K562 (cell line): ENCODE measurements at regions not wholly inside any gene's neighbourhood (a gene's known extent, or its start where the extent isn't known, plus 50 kb on each side); places are given as distances from the start of the nearest gene placed in this dataset.

Experiments
- CTCF ChIP-seq, 3 experiments: IDR thresholded peaks in 2 of 3; conservative IDR thresholded peaks in 1 of 3; 2 replicates each; pipeline ENCODE4 v1.5.1; 2011 to 2012; ENCODE audit warnings: low read length in 3 of 3, mild to moderate bottlenecking in 3 of 3, control low read depth in 2 of 3, improper control_type of control experiment in 1 of 3, inconsistent platforms in 1 of 3, low read depth in 1 of 3, mixed read lengths in 1 of 3, moderate library complexity in 1 of 3; ENCODE audit not compliant: insufficient read depth in 2 of 3
- ETV6 ChIP-seq, 3 experiments: fragments of 150-350 bp in 1 of 3; sonication (generic) in 1 of 3; formaldehyde crosslinking in 1 of 3; IDR thresholded peaks; 2 replicates each; pipeline versions ENCODE4 v1.6.1 to v1.8.0; 2014 to 2022; ENCODE audit warnings: borderline replicate concordance in 2 of 3, low read depth in 2 of 3, antibody characterized with exemption in 1 of 3, low read length in 1 of 3, mild to moderate bottlenecking in 1 of 3, missing genetic modification reagents in 1 of 3
- FIP1L1 ChIP-seq: fragments of 200-400 bp; formaldehyde crosslinking; IDR thresholded peaks from 2 replicates; pipeline ENCODE4 v1.6.1; 2018; ENCODE audit warnings: mild to moderate bottlenecking, low read depth, low read length; ENCODE audit not compliant: poor library complexity, severe bottlenecking
- YY1 ChIP-seq, 3 experiments: IDR thresholded peaks; 2 replicates each; pipeline ENCODE4 v1.6.1; 2011; ENCODE audit warnings: low read length in 2 of 3, mild to moderate bottlenecking in 2 of 3, moderate library complexity in 2 of 3, borderline replicate concordance in 1 of 3, control low read depth in 1 of 3, low read depth in 1 of 3; ENCODE audit not compliant: insufficient read depth in 3 of 3, insufficient replicate concordance in 2 of 3, control insufficient read depth in 1 of 3, insufficient read length in 1 of 3; ENCODE audit errors: extremely low read depth in 1 of 3

- no peak for TF ChIP-seq YY1 (IDR thresholded peaks at IDR 0.05; ENCODE audit: borderline replicate concordance in 1 of 3, control insufficient read depth in 1 of 3, extremely low read depth in 1 of 3, insufficient read depth in 3 of 3, insufficient read length in 1 of 3, insufficient replicate concordance in 2 of 3, low read depth in 1 of 3, low read length in 2 of 3)
- no peak for TF ChIP-seq CTCF (IDR thresholded peaks at IDR 0.05 in 2 of 3, conservative IDR thresholded peaks at IDR 0.05 in 1 of 3; ENCODE audit: insufficient read depth in 2 of 3, low read depth in 1 of 3, low read length in 3 of 3)
- no peak for TF ChIP-seq ETV6 (IDR thresholded peaks at IDR 0.05; ENCODE audit: borderline replicate concordance in 1 of 2, low read depth in 2 of 2, low read length in 1 of 2)
- TF ChIP-seq ETV6 (CRISPR knock-in tag; IDR thresholded peaks at IDR 0.05; ENCODE audit: borderline replicate concordance), result no peak
- TF ChIP-seq FIP1L1, result no peak
Measured at GRCh38 chr3:112709911-112710310, 69.0 kb upstream of the CCDC80 start.
